KMS-11 (cell line): ENCODE measurements at regions not wholly inside any gene's neighbourhood (a gene's known extent, or its start where the extent isn't known, plus 50 kb on each side); places are given as distances from the start of the nearest gene placed in this dataset.

Source experiments
- H2AFZ ChIP-seq: fragments of 200-600 bp; sonication (generic); 2 replicates; pipeline ENCODE4 v1.6.1; 2016; ENCODE audit warnings: antibody characterized with exemption, mixed run types, low read depth
- H3K27ac ChIP-seq: fragments of 200-600 bp; sonication (generic); 2 replicates; pipeline ENCODE4 v1.6.1; 2016; ENCODE audit warnings: mild to moderate bottlenecking, mixed run types
- H3K27me3 ChIP-seq: fragments of 200-600 bp; sonication (generic); 2 replicates; pipeline ENCODE4 v1.6.1; 2017; ENCODE audit warnings: mild to moderate bottlenecking, low read depth, mixed run types, moderate library complexity; ENCODE audit not compliant: insufficient read depth
- H3K36me3 ChIP-seq: fragments of 200-600 bp; sonication (generic); 2 replicates; pipeline ENCODE4 v1.6.1; 2017; ENCODE audit warnings: mild to moderate bottlenecking, mixed run types; ENCODE audit not compliant: insufficient read depth
- H3K4me1 ChIP-seq: fragments of 200-600 bp; sonication (generic); 2 replicates; pipeline ENCODE4 v1.6.1; 2016; ENCODE audit warnings: mild to moderate bottlenecking, low read depth, mixed run types; ENCODE audit not compliant: poor library complexity, severe bottlenecking
- H3K4me2 ChIP-seq: fragments of 200-600 bp; sonication (generic); 2 replicates; pipeline ENCODE4 v1.7.0; 2016; ENCODE audit warnings: mild to moderate bottlenecking, mixed run types
- H3K4me3 ChIP-seq: fragments of 200-600 bp; sonication (generic); IDR thresholded peaks from 2 replicates; pipeline ENCODE4 v1.6.1; 2017; ENCODE audit warnings: low read depth, low read length, mixed read lengths; ENCODE audit not compliant: insufficient read depth
- H3K79me2 ChIP-seq: fragments of 200-600 bp; sonication (generic); 2 replicates; pipeline ENCODE4 v1.6.1; 2016; ENCODE audit warnings: low read depth, mixed run types; ENCODE audit not compliant: insufficient read depth
- H3K9ac ChIP-seq: fragments of 200-600 bp; sonication (generic); 2 replicates; pipeline ENCODE4 v1.6.1; 2016; ENCODE audit warnings: mild to moderate bottlenecking, mixed run types
- H4K20me1 ChIP-seq: fragments of 200-600 bp; sonication (generic); 2 replicates; pipeline ENCODE4 v1.6.1; 2016; ENCODE audit warnings: mild to moderate bottlenecking, mixed run types; ENCODE audit not compliant: insufficient read depth
- CTCF ChIP-seq: fragments of 200-600 bp; sonication (generic); conservative IDR thresholded peaks from 2 replicates; pipeline ENCODE4 v1.6.1; 2017; ENCODE audit warnings: low read depth, mild to moderate bottlenecking, antibody characterized with exemption, low read length, moderate library complexity, mixed read lengths

GRCh38 chr2:150162241-150162942, 325.1 kb downstream of the RND3 start:
- Histone ChIP-seq H3K4me3 (no peak overlapping the region), H3K27me3 (no peaks in the 10 kb centered on the region), H3K27ac (no peak overlapping the region), H4K20me1 (no peaks in the 10 kb centered on the region), H3K4me2 (no peak overlapping the region), H3K36me3 (no peaks in the 10 kb centered on the region), H3K79me2 (no peaks in the 10 kb centered on the region), H3K9ac (no peak overlapping the region), H2AFZ (no peak overlapping the region), H3K4me1 (peaks cover 24% of the 10 kb centered on the region)
- TF ChIP-seq CTCF, result no peak

GRCh38 chr2:150160058-150160457, 327.4 kb downstream of the RND3 start:
- Histone ChIP-seq H4K20me1 (no peaks in the 10 kb centered on the region), H3K36me3 (no peaks in the 10 kb centered on the region), H3K4me2 (no peak overlapping the region), H3K79me2 (no peaks in the 10 kb centered on the region), H3K9ac (no peak overlapping the region), H2AFZ (no peak overlapping the region), H3K4me3 (no peak overlapping the region), H3K27me3 (no peaks in the 10 kb centered on the region), H3K27ac (no peak overlapping the region), H3K4me1 (peaks cover 1% of the 10 kb centered on the region)
- TF ChIP-seq CTCF, result no peak

GRCh38 chr2:150159300-150159699, 328.2 kb downstream of the RND3 start:
- Histone ChIP-seq H3K27ac (no peak overlapping the region), H3K4me1 (no peaks in the 10 kb centered on the region), H3K9ac (no peak overlapping the region), H3K79me2 (no peaks in the 10 kb centered on the region), H3K27me3 (no peaks in the 10 kb centered on the region), H2AFZ (no peak overlapping the region), H3K4me3 (no peak overlapping the region), H3K4me2 (no peak overlapping the region), H3K36me3 (no peaks in the 10 kb centered on the region), H4K20me1 (no peaks in the 10 kb centered on the region)
- TF ChIP-seq CTCF, result no peak

- H3K27ac ChIP-seq, result no peak overlapping the region
- no peak overlapping the region for H3K4me3 ChIP-seq
- no peak overlapping the region for H2AFZ ChIP-seq
- no peaks in the 10 kb centered on the region for H3K27me3 ChIP-seq
- H3K4me1 ChIP-seq, result no peaks in the 10 kb centered on the region
- H3K36me3 ChIP-seq, result no peaks in the 10 kb centered on the region
- no peaks in the 10 kb centered on the region for H4K20me1 ChIP-seq
- no peak for TF ChIP-seq CTCF
- H3K4me2 ChIP-seq, result no peak overlapping the region
- no peaks in the 10 kb centered on the region for H3K79me2 ChIP-seq
- H3K9ac ChIP-seq, result no peak overlapping the region
Observed at GRCh38 chr2:150156876-150157275, 330.6 kb downstream of the RND3 start.
